LHCN-M2 (cell line): ENCODE measurements at regions not wholly inside any gene's neighbourhood (a gene's known extent, or its start where the extent isn't known, plus 50 kb on each side); places are given as distances from the start of the nearest gene placed in this dataset.

ENCODE experiments used
- DNase-seq: peaks from one replicate; pipeline ENCODE4 v3.0.0-alpha.2; 2012; ENCODE audit warnings: low read depth

GRCh38 chr16:6095414-6095813, 997.8 kb upstream of the EEF2KMT start:
- DNase-seq: no peak

- no peak for DNase-seq
These were observed 993.4 kb upstream of the EEF2KMT start for GRCh38 chr16:6091021-6091420.

DNA sequence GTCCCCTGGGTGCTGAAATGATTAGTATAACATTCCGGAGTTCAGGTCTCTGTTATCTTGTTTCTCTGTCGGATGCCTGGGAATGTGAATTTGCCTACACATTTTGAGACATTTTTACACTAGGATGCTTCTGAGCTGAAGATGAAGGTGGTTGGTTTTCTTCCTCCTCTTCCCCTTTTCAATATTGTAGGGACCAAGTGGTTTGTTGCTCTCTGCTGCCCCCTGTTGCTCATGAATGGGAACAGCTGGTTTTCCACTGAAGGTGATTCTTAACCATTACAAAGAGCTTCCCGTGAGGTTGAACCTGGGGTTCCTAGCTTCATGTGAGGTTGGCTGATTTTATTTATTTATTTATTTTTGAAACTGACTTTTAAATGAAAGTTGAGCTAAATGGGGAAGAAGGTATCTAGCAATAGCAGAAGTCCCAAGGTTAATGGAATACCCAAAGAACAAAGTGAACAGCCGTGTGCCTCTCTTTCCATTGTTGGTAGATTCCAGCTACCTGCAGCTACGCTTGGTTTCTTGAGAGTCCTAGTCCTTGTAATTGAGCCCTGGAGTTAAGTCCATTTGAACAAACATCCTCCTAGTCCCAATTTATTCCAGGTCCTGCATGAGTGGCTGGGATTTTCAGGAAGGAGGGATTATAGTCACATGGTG, 983.9 kb upstream of the EEF2KMT start:
- DNase-seq: no peak

DNA sequence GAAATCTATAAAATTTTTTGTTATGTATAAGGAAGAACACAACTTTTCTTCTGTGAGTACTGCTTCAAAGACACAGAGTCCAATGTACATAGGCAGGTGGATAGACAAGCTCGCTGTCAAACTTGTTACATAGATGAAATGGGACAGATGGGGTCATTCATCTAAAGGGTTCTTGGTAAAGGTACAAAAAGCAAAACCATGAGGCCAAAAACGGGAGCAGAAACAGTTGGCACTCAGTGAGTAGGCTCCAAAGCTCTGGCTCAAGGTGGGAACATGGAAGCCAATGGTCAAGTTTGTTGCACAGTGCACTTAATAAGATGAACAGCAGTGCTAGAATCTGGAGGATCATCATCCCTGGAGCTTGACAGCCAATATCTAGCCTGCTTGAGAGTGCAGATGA, 979.0 kb upstream of the EEF2KMT start:
- DNase-seq: no peak

GRCh38 chr16:6068063-6068462, 970.5 kb upstream of the EEF2KMT start:
- DNase-seq: no peak

- DNase-seq: no peak
These were observed 969.1 kb upstream of the EEF2KMT start for GRCh38 chr16:6066652-6067051.

GRCh38 chr16:6063526-6063925, 965.9 kb upstream of the EEF2KMT start:
- DNase-seq: no peak

DNA sequence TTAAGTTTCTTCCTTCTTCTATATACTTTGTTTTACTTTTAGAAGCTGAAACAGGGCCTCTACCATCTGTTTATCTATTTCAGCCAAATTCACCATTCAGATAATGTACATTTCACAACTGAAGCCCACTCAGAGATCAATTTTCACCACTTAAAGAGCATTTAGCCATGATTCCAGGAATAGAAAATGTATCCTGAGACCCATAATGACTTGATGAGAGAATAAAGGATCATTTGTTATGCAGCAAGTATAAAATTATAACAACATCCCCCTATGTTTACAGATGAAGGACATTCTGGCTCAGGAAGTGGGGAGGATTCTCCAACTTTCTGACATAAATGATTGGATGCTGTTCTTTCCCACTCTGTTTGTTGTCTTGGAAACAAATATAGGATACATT, 962.1 kb upstream of the EEF2KMT start:
- no peak for DNase-seq

DNA sequence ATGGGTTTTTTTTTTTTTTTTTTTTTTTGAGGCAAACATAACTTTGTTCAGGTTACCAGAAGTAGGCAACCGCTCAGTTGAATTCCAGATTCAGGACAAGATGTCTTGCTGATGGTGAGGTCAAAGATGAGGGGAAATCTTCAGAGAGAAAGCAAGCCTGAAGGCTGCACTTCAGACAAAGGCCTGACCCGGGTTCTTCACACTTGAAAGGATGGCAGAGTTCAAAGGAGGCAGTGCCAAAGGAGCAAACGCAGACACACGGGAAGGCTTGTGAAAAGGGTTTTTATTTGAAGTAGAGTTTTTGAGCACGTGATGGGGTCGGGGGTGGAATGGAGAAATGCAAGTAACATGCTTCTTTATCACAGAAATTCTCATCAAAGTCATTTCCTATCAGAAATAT, 960.2 kb upstream of the EEF2KMT start:
- DNase-seq: no peak

GRCh38 chr16:6048017-6048416, 950.4 kb upstream of the EEF2KMT start:
- DNase-seq: no peak

DNA sequence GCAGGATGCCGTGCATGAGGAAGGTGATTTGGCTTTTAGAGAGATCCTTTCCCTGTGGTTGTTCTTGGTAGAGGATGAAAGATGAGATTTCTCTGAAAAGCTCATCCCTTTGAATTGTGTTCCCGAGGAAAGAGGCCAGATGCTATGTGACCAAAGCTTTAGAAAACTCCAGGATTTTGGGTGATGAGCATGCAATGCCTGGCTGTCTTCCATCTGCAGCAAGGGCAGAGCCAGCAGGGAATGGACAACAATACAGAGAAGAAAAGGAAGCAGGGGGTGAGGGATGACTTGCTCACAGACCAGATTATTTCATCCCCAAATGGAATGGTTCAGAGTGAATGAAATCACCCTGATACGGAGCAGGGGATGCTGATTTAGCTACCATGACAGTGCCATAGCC, 949.7 kb upstream of the EEF2KMT start:
- no peak for DNase-seq

DNA sequence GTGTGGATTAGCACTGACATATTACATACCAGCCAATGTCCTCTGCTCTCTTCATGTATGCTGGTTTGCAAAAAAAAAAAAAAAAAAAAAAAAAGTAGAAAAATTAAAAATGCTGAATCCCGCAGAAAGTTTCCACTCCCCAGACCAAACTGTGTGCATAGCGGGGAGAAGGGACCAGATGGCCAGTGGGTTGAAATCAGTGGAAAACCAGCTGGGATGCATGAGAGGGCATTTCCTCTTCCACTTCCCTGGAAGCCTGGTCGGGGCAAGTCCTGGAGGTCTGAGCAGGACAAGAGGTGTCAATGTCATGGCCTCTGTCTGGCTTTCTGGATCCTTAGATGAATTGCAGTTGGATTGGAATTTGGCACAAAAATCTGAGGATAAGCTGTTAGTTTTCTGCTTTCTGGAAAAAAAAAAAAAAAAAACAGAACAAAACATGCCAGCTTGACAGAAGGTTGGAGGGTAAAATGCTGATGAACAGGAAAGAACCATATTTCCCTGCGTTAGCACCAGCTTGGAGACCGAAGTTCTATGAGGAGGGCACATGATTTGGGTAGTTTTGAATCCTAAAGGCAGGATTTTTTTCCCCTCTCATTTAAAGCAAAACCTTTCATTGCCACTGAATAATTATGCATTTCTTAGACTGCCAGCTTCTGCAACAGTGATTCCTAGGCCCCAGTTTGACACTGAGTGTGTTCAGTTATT, 941.5 kb upstream of the EEF2KMT start:
- DNase-seq: no peak

DNA sequence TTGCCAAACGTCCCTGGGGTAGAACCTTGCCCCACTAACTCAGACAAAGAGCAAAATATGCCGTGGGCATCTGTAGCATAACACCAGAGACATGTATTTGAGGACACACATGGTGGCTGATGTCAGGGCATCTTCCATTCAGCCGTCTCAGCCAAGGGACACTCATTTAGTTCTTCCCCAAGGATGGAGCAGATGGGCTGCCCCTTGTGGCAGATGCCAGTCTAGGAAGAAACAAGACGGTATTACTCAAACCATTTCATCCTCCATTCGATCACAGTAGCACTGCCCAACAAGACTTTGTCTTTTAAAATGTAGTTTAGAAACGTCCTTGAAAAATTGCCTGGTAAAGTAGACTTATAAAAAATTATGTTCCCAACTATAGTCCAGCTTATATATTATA, 937.6 kb upstream of the EEF2KMT start:
- no peak for DNase-seq

DNA sequence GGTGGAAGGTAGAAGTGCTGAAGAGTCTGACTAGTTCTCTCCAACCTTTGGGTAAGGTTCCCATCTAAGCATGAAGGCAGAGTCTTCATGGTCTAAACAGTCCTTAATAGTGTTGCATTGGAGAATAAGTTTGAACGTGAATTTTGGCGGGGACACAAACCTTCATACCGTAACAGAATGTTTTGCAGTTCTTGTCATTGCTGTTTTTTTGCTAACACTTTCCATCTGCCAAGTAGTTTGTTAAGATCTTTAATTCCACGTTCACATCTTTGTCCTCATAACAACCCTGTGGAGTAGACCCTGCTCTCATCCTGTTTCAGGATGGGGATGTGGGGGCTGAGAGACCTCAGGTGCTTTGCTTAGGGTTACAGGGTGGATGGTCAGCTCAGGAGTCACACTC, 936.9 kb upstream of the EEF2KMT start:
- no peak for DNase-seq

- no peak for DNase-seq
These were observed 934.8 kb upstream of the EEF2KMT start for GRCh38 chr16:6032438-6032837.

DNA sequence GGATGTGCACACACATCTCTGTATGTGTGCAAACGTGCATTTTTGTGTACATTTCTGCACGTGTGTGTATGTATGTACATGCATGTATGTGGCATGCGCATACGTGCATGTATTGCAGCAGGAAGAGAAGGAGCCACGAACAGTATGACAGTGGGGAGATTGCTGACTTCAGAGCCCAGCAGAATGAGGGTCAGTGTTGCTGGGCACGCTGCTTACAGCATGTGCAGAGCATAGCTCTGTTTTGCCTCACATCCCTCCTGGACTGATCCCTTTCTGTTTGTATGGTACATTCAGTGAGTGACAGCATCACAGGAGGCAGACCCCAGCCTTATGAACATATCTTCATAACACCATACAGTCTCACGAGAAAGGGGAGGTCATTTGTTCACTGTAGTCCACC, 934.0 kb upstream of the EEF2KMT start:
- no peak for DNase-seq

- DNase-seq: no peak
These were observed 933.5 kb upstream of the EEF2KMT start for GRCh38 chr16:6031102-6031501.

GRCh38 chr16:6027733-6028132, 930.1 kb upstream of the EEF2KMT start:
- no peak for DNase-seq

GRCh38 chr16:6023449-6023848, 925.9 kb upstream of the EEF2KMT start:
- DNase-seq: no peak

GRCh38 chr16:6021276-6021943, 923.8 kb upstream of the EEF2KMT start:
- DNase-seq: no peak

GRCh38 chr16:6020162-6020985, 922.8 kb upstream of the EEF2KMT start:
- no peak for DNase-seq

DNA sequence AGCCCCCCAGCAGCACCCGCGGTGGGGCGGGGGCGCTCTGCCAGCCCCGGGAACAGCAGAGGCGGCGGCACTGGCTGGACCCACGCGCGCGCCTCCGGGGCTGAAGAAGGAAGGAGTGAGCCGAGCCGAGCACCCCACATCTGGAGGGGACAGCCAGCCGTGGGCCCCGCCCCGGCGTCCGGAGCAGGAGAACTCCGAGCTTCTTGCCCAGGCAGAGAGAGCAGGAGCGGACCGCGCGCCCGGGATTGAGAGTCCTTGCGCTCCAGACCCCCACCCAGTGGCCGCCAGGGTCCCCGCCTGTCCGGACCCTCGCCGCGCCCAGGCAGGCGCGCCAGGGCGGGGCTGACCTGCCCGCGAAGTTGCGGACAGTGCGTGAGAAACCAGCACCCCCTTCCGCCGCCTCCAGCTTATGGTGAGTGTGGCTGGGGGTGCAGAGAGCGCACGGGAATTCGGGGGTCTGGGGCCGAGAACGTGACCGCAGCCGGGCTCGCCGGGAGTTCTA, 921.9 kb upstream of the EEF2KMT start:
- no peak for DNase-seq
